CD4-positive, alpha-beta T cell treated with Interleukin-2 at 100 ng/mL for 4 hours (primary cell): ENCODE measurements at regions not wholly inside any gene's neighbourhood (a gene's known extent, or its start where the extent isn't known, plus 50 kb on each side); places are given as distances from the start of the nearest gene placed in this dataset.
"Not testable (repeated sequence)": the region's sequence is repeated elsewhere in the genome, so short reads cannot be mapped to it uniquely, and the experiment has no call there.

Source experiments
- DNase-seq: peaks from one replicate; pipeline ENCODE4 v3.0.0-alpha.2; 2020; ENCODE audit warnings: low spot score

DNA sequence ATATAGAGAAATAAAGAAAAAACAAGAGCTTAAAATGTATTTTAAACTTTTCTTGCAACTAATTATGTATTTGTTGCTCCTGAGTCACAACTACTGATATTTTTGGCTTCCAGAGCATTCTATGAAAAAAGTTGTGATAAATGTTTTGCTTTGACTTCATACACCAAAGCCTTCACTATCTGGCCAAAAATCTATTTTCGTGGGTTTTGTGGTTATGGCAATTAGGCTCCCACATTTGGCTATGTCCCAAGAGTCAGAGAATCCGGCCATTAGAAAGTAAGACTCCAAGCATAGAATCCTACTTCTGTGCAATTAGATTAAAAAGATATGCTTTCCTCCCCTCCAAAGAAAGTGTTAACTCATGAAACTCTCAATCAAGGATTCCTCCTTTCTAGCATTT, 1456.1 kb upstream of the ACVR2A start:
- no peak for DNase-seq

DNA sequence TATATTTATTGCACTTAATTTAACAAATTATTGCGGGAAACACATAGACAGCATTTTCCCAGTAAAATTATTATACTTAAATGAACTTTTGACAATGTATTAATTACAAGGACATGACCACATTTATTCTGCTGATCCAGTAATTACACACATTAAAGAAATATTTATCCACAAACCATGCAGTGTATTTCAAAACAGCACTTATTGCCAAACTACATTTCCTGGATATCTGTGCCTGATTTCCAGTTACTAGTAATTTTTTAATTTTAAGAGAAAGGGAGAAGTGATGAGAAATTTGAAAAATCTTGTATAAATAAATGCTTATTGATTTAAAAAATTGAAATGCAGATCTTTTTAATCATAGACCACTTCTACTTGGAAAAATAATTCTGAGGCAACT, 1458.7 kb upstream of the ACVR2A start:
- no peak for DNase-seq

DNA sequence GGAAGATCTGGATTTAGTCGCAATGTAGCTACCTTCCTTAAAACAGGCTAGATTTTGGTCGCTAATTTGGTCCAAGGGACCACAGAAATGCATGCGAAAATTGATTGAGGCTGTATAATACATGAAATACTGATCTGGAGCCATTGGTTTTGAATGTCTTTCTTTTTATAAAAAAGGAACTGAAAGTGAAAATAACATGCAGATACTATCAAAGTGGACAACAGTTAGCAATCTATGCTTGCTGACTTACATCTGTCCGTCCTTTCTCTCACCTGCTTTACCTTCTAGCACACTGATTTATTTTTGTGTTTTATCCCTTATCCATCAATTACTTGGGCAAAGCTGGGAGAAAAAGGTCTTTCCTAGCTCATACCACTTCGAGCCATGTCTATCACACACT, 1459.8 kb upstream of the ACVR2A start:
- no peak for DNase-seq

DNA sequence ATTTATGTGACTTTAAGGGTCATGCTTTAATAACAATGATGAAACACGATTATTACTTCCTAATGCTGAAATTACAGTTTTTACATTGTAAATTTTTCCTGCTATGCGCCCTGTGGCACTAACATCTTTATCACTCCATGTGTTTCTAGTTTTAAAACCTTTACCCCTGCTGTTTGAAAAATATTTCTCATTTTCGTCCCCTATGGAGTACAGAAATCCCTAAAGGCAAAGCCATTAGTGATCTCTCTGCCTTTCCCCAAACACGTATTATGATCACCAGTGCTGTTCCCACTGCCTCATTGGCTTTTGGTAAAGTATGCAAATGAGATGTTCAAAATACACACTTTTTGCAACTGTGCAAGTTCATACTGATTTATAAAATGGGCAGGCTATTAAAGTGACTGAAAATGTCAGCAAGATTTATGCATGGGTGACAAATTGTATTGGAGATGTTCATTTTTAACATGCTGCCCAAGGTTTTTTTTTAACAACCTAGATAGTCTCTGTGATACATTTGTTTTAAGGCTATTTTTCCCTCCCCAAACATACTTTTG, 1468.2 kb upstream of the ACVR2A start:
- no peak for DNase-seq

DNA sequence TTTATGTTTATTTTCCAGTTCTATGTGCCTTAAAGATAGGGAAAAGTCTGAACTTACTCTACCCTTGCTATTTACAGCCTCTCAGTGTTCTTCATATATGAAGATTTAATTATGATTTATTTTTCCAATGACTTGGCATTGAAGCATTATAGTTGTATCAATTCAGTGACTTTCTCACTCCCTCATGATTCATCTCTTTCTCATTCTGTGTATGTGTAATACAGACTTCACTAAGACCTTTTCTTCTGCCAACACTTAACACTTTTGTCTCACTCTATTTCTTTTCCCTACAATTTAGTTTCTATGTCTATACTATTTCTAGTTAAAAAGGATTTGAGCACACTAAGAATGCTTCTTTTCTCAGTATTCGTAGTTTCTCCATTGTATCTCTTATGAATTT, 1470.3 kb upstream of the ACVR2A start:
- DNase-seq = no peak

DNA sequence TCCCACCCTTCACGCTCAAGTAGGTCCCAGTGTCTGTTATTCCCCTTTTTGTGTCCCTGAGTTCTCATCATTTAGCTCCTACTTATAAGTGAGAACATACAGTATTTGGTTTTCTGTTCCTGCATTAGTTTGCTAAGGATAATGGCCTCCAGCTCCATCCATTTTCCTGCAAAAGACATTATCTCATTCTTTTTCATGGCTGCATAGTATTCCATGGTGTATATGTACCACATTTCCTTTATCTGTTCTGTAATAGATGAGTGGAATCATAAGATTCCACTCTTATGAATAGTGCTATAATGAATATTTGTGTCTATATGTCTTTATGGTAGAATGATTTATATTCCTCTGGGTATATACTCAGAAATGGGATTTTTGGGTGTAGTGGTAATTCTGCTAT, 1473.5 kb upstream of the ACVR2A start:
- DNase-seq = not testable (repeated sequence)

DNA sequence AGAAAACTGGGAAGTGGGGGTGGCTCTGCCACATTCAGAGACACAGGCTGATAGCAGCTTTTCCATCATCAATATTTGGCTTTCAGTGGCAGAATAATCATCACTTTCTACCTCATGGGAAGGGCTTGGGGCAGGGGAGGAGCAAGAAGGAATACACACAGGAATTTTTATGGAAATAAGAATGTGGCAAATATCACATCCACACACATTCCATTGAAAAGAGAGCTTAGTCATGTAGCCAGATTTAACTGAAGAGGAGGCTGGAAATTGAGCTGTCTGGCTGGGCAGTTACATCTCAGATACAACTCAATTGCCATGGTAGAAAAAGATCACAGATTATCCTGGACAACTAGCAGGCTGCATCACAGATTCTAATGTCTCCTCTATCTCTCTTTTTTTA, 1474.0 kb upstream of the ACVR2A start:
- no peak for DNase-seq

DNA sequence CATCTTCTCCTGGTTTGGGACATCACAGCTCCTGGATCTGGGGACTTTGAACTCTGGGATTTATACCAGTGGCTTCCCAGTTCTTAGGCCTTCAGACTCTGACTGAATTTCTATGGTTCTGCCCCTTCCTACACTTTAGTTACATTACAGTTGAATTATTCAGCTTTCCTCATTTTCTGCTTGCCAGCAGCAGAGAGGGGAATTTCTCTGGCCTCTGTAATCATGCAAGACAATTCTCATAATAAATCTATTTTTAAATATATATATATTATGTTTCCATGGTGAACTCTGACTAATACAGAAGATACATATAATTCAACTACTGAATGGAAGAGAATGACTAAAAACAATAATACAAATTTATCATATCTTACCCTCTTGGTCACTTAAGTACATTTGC, 1478.6 kb upstream of the ACVR2A start:
- DNase-seq = no peak

DNA sequence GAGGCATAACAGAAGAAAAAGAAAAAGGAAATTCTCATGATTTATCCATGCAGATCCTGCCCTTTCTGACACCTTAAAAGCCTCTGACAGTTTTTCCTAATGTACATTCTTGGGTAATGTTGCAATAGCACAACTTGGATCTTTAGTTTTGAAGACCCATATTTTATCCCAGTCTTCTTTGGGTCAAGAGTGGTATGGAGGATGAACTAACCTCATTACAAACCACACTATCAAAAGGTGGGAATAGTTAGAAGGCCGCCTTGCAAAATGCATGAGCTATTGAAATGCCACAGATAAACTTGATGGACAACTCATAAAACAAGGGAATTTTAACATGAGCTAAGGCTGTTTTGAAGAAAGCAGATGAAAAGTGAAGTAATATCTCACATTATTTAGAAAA, 1479.8 kb upstream of the ACVR2A start:
- no peak for DNase-seq

DNA sequence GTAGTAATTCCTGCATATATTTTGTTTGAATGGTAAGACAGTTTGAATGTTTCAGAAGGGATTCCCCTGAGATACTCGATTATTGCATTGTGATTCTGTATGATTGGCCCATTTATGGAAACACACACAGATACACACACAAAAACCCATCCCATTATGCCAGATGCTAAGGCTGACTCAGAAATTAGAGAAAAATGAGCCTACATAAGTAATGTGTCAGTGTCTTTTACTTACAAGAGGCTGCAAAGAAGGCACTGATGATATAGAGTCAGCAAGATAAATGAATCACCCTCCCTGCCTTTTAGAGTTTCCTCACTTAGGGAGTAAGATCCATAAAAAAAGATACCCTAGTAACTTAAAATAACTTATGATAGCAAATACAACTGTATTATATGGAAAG, 1481.1 kb upstream of the ACVR2A start:
- no peak for DNase-seq

DNA sequence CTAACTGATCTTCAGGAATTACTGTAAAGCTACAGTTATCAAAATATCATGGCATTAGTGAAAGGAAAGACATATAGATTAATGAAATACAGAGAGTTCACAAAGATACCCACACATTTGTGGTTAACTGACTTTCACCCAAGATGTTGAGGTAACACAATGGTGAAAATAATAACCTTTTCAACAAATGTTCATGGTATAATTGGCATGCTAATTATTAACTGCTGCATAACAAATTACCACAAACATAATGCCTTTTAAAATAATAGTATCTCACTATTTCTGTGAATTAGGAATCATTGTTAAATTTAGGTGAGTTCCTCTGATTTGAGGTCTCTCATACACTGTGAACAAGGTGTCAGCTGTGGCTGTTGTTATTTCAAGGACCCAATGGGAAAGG, 1493.1 kb upstream of the ACVR2A start:
- no peak for DNase-seq

DNA sequence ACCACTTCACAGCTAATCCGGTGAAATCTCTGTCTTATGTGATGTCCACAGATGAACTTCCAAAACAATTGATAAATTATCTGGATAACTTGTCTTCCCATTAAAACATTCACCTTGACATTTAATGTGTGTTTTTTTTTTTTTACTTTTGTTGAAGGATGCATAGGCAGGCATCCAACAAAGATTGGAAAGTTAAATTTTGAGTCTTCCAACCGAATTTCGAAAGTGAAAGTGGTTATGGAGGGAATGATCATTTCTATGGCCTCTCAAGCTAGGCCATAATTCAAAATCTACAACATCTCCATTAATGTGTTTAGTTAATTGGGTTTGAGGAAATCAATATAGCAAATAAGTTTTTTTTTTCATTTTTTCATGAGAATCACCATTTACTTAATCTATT, 1495.5 kb upstream of the ACVR2A start:
- no peak for DNase-seq

DNA sequence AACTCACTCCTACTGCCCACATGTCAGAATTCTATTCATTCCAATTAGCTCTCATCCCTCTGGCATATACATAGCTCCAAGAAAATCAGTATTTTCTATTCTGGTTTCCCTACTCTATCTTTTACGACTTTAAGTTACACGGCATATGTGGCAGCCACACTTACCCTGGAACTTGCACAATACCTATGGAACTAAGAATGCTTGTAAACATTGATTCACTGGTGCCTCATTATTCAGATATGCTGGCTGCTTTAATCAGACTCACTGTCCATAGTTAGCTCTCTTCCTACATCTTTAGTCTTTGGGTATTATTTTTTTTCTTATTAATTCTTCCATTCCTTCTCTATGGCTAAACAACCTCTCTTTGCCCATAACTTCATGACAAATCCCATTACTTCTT, 1519.9 kb upstream of the ACVR2A start:
- DNase-seq = no peak

DNA sequence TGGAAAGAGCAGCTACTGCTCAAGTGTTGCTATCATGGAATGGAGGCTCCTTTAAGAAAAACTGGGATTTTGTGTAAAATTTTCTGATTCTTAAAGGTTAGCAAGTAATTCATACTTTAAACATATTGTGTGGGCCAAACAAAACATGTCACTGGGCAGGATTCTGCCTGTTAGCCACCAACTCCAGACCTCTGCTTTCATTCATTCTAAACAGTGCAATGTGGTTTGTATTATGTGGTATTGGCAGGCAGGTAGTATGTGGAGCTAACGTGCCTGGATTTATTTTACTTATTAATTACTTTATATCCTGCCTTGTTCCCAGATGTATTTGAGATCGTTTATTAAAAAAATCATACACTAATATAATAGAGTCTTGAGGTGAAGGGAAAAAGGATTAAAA, 1521.3 kb upstream of the ACVR2A start:
- DNase-seq = no peak

DNA sequence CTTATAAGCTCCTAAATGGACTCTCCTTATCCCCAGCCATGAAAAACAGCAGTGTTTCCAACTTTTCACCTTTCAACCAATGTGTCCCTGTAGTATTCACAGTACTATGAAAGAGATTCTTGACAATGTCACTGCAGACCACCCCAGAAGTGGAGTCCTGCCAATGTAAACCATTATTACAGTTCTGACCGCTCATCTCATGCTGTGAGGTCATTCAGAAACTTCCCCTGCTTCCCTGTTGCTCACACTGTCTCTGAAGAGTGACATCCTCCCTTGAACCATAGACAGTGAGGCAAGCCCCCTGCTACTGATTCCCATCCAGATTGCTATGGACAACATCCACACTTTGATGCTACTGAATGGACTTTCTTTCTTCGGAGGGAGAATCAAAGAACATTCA, 1523.7 kb upstream of the ACVR2A start:
- DNase-seq = no peak

DNA sequence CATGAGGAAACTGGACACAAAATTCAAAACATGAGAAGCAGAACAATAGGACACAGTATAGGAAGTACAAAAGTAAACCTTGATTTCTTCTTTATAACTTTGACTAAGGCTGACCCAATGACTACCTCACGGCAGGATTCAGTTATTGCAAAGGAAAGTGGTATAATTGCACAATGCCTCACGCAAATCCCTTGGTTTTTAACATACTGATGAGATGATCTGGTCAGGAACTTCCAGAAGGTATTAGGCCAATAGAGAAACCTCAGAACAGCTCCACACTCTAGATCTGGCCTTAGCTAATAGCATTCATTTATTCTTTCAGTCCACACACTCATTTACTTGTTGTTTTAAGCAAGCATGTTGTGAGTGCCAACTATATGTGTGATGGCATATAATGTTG, 1526.9 kb upstream of the ACVR2A start:
- DNase-seq = no peak

DNA sequence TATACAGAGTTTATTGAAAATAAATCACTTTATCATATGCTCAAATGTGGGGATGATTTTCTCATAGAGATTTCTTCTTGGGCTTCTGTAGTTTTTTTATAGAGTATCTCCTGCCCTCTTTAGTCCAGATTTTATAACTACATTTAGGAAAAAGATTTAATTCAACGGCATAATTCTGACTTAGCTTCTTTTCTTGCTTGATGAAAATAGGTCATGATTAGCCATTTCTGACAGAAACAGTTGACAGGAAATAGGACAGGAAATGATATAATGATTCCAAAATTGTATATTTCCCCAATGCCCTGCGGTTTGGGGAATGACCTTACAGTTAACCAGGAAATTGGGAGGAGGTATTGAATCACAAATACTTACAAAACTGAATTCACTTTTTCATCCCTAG, 1531.9 kb upstream of the ACVR2A start:
- no peak for DNase-seq

DNA sequence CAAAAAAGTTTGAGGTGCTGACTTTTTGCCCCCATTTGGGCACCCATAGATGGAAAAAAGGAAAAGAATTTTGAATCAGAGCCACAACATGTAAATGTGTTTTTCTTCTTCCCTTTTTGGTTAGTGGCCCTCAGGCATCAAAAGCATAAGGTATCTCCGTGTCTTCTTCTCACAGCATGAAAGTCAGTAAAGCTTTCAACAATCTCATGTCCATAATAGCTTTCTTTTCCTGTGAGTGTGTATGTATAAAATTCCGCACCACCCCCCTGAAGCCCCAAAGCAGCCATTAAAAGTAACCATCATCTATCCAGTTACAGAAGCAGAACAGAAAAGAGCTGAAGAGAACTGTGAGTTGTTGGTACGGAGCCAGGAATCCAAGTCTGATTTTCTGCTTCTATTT, 1539.7 kb upstream of the ACVR2A start:
- no peak for DNase-seq

DNA sequence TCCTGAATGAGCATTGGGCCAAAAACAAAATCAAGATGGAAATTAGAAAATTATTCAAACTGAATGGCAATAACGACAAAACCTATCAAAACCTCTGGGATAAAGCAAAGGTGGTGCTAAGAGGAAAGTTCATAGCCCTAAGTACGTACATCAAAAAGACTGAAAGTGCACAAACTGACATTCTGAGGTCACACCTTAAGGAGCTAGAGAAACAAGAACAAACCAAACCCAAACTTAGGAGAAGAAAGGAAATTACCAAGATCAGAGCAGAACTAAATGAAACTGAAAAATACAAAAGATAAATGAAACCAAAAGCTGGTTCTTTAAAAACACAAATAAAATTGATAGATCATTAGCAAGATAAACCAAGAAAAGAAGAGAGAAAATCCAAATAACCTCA, 1543.5 kb upstream of the ACVR2A start:
- no peak for DNase-seq

DNA sequence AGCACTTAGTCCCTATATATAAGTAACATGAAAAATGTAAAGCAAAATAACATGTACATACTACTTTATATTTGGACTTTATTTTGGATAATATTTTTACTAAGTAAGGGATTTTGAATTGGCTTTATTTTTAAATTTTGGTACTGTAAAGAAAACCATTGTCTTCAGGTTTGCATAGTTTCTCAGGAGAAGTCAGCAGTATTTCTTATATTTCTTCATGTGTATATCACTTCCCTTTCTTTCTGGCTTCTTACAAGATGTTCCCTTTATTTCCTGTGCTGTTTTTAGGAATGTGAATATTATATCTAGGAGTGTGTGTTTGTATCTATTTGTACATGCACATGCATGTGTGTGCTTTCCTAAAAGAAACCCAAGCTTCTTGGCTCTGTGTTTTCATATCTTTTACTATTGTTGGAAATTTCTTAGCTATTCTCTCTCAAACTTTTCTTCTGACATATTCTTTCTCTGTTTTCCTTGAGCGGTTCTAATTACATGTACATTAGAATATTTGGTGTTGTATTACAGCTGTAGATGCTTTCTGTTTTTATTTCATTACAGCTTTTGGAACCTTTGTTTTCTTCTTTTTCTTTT, 1549.7 kb upstream of the ACVR2A start:
- DNase-seq = no peak

DNA sequence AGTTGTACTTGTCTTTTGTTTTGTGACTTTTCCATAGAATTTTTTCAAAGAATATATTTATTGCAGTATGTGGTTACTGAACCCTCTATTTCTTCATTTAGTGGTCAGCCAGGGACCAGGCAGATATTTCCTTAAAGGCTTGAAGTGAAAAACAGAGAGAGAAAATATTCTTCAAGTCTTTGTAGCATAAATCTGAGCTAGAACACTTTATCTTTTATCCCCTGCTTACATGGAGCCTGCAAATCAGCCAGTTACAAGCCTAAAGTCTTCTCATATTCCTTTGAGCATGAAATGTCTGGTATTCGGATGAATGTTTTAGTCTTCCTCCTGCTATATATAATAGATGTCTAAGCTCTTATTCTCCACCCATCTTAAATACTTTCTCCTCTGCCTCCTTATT, 1557.5 kb upstream of the ACVR2A start:
- DNase-seq = no peak

DNA sequence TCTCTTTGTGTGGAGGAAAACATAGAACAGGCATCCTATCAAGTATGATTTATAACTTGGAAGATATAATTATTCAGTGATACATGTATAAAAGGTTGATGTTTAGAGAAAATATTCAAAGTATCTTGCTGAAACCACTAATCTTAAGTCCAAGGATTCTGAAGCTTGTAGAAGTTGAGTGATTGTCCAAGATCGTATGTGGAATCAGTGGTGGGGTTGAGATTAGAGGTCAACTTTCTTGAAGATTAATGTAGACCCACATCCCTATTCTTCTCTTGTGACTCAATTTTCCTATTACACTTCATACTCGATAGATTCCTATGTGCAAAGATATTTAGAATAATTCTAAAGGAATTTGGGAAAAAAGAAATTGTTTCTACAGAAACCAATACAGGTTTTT, 1565.9 kb upstream of the ACVR2A start:
- DNase-seq = no peak

DNA sequence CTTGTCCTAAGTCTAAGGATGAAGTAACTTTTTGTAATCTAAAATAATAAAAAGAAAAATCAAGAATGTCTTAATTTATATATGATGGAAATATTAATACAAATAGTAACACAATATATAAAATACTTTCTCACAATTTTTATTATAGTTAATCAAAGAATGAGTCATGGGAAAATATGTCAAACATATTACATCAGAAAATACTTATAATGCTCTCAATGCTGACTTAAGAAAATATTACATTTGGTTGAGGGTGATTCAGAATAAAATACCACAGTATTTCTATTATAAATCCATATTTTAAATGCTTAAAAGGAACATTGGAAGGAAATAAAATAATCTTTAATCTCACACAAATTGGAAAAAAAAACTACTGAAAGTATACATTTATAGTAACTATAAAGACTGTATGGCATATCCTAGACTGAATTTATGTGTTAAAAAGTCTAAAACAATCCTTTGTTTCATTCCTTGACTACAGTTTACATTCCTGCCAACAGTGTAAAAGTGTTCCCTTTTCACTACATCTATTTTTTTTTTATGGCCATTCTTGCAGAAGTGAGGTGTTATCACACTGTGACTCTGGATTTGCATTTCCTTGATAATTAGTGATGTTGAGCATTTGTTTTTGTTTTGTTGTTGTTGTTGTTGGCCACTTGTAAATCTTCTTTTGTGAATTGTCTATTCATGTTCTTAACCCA, 1573.5 kb upstream of the ACVR2A start:
- DNase-seq = no peak

DNA sequence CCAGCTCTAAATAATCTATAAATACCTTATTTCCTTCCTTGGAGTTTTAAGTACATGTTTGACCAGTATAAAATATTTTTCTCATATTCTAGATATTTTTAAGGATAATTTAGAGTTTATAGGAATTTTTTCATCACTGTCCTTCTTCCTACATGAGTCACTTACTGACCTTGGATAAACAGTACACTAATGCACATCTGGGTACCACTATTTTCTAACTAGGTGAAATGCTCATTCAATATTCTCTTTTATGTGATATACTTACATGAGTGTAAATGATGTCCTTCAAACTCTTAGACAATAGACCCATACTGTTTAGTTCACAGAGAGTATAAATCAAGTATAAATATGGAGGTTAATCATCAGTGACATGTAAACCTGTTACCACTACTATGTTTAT, 1574.2 kb upstream of the ACVR2A start:
- no peak for DNase-seq
